ENCODE measurements at regions not wholly inside any gene's neighbourhood (a gene's known extent, or its start where the extent isn't known, plus 50 kb on each side); places are given as distances from the start of the nearest gene placed in this dataset.
"Not testable (repeated sequence)": the region's sequence is repeated elsewhere in the genome, so short reads cannot be mapped to it uniquely, and the experiment has no call there.

DNA sequence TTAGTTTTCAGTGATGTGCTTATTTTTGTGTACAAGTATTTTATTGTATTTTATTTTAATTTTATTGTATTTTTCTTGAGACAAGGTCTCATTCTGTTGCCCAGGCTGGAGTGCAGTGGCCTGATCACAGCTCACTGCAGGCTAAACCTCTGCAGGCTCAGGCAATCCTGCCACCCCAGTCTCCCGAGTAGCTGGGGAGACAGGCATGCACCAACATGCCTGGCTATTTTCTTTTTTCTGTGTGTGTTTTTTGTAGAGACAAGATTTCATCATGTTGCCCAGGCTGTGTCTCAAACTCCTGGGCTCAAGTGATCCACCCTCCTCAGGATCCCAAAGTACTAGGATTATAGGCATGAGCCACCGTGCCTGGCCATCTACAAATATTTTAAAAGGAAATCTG is 146.3 kb downstream of the MANEA start:
- no peak overlapping the region for H3K27ac ChIP-seq
- no peak for DNase-seq (ENCODE audit: low spot score)
- TF ChIP-seq, protein P1, sequence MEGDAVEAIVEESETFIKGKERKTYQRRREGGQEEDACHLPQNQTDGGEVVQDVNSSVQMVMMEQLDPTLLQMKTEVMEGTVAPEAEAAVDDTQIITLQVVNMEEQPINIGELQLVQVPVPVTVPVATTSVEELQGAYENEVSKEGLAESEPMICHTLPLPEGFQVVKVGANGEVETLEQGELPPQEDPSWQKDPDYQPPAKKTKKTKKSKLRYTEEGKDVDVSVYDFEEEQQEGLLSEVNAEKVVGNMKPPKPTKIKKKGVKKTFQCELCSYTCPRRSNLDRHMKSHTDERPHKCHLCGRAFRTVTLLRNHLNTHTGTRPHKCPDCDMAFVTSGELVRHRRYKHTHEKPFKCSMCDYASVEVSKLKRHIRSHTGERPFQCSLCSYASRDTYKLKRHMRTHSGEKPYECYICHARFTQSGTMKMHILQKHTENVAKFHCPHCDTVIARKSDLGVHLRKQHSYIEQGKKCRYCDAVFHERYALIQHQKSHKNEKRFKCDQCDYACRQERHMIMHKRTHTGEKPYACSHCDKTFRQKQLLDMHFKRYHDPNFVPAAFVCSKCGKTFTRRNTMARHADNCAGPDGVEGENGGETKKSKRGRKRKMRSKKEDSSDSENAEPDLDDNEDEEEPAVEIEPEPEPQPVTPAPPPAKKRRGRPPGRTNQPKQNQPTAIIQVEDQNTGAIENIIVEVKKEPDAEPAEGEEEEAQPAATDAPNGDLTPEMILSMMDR (conservative IDR thresholded peaks at IDR 0.05; ENCODE audit: low read depth) = no peak
- CTCF ChIA-PET = no interaction called here
- POLR2A ChIA-PET (ENCODE audit: low non-redundant PET) = no interaction called here

DNA sequence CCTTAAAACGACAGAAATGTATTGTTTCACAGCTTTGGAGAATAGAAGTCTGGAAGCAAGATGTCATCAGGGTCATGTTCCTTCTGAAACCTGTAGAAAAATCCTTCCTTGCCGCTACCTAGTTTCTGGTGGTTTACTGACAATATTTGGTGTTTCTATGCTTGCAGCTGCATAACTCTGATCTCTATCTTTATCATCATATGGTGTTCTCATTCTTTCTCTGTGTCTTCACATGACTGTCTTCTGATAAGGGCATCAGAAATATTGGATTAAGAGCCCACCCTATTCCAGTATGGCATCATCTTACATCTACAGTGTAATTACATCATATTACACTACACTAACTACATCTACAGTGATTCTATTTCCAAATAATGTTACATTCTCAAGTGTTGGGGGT is 148.0 kb downstream of the MANEA start:
- TF ChIP-seq, protein P1 (conservative IDR thresholded peaks at IDR 0.05; ENCODE audit: low read depth) = no peak
- ChIA-PET POLR2A (ENCODE audit: low non-redundant PET) (no interaction called here), CTCF (interaction anchor here (0.6 kb wide), 1 partner anchor 130 kb away, joined by 3 read pairs; no protein-coding TSS in a partner anchor)
- DNase-seq (ENCODE audit: low spot score) = no peak
- no peak overlapping the region for H3K27ac ChIP-seq

DNA sequence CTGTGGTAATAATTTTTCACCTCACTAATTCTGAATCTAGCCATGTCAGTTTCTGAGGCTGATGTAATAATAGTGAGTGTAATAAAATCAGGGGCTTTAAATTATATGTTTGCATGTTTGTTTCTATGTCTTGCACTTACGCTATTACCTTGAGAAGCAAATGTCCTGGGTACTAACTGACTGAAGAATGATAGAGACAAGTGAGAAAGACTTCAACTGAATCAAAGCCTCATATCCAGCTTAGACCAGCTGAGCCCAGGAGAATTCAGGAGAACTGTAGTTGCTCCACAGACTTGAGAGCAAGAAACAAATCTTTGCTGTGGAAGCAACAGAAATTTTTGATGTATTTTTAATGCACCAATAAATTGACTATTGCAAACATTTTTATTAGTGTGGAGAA is 162.8 kb downstream of the MANEA start:
- DNase-seq (ENCODE audit: low spot score) = no peak
- TF ChIP-seq, protein P1 (conservative IDR thresholded peaks at IDR 0.05; ENCODE audit: low read depth) = no peak
- no peak overlapping the region for H3K27ac ChIP-seq
- ChIA-PET CTCF (no interaction called here), POLR2A (ENCODE audit: low non-redundant PET) (no interaction called here)

DNA sequence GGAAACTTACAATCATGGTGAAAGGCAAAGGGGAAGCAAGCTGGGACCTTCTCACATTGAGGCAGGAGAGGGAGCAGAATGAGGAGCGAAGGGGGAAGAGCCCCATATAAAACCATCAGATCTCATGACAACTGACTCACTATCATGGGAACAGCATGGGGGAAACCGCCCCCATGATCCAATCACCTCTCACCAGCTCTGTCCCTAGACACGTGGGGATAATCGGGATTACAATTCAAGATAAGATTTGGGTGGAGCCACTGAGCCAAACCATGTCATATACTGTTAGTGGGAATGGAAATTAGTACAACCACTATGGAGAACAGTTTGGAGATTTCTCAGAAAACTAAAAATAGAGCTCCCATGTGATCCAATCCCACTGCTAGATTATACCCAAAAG is 163.7 kb downstream of the MANEA start:
- ChIA-PET CTCF (no interaction called here), POLR2A (ENCODE audit: low non-redundant PET) (no interaction called here)
- no peak overlapping the region for H3K27ac ChIP-seq
- DNase-seq (ENCODE audit: low spot score) = no peak
- TF ChIP-seq, protein P1 (conservative IDR thresholded peaks at IDR 0.05; ENCODE audit: low read depth) = no peak

DNA sequence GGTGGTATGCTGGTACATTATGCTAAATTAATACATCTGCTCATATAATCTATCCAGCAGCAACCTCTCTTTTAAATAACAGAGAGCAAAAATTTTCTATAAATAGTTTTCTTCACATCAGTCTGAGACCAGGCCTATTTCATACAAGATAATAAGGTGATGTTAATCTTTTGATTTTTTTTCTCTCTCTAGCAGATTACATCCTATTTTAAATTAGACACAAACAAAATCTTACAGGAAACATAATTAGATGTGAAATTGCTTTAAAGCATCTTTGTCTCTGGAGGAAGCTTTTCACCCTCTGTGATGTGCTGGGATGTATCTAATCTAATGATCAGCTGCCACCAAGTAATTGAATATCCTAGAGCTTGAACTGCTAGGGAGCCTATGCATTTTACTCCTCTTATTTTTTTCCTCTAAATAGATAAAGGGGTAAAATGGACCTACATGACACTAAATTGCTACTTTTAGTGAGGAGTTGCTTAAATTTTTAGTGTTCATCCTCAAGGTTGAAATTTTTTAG is 165.5 kb downstream of the MANEA start:
- CTCF ChIA-PET = no interaction called here
- TF ChIP-seq, protein P1 (conservative IDR thresholded peaks at IDR 0.05; ENCODE audit: low read depth) = no peak

DNA sequence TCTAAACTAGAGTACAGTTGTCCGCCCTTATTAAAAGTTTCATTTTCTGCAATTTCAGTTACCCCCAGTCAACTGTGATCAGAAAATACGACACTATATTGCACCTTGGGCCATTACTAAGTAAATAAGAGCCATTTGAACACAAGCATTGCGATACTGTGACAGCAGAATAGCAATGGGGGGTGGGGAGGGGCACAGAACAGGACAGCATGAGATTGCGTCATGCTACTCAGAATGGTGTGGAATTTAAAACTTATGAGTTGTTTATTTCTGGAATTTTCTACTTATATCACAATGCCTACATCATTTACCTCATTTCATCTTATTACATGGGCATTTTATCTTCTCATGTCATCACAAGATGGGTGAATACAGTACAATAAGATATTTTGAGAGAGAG is 166.3 kb downstream of the MANEA start:
- POLR2A ChIA-PET (ENCODE audit: low non-redundant PET) = no interaction called here
- TF ChIP-seq, protein P1 (conservative IDR thresholded peaks at IDR 0.05; ENCODE audit: low read depth) = no peak

More for the DNA sequence above, 165.5 kb downstream of the MANEA start:
- POLR2A ChIA-PET (ENCODE audit: low non-redundant PET) = no interaction called here
- no peak for DNase-seq (ENCODE audit: low spot score)
- H3K27ac ChIP-seq = no peak overlapping the region

DNA sequence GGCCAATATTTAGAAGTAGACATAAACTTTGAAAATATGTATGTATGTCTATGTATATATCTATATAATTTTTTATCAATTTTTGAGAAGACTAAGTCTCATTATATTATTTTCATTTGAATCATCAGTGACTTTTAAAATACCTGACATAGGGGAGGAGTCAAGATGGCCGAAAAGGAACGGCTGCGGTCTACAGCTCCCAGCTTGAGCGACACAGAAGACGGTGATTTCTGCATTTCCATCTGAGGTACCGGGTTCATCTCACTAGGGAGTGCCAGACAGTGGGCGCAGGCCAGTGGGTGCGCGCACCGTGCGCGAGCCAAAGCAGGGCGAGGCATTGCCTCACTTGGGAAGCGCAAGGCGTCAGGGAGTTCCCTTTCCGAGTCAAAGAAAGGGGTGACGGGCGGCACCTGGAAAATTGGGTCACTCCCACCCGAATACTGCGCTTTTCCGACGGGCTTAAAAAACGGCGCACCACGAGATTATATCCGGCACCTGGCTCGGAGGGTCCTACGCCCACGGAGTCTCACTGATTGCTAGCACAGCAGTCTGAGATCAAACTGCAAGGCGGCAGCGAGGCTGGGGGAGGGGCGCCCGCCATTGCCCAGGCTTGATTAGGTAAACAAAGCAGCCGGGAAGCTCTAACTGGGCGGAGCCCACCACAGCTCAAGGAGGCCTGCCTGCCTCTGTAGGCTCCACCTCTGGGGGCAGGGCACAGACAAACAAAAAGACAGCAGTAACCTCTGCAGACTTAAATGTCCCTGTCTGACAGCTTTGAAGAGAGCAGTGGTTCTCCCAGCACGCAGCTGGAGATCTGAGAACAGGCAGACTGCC is 181.1 kb downstream of the MANEA start:
- H3K27ac ChIP-seq; POLR2A ChIA-PET (ENCODE audit: low non-redundant PET); DNase-seq (ENCODE audit: low spot score); CTCF ChIA-PET: not testable (repeated sequence)

More for the DNA sequence above, 166.3 kb downstream of the MANEA start:
- no peak for DNase-seq (ENCODE audit: low spot score)
- CTCF ChIA-PET = no interaction called here
- H3K27ac ChIP-seq = no peak overlapping the region

Measured in RWPE1 (cell line).